ENCODE measurements at regions not wholly inside any gene's neighbourhood (a gene's known extent, or its start where the extent isn't known, plus 50 kb on each side); places are given as distances from the start of the nearest gene placed in this dataset.

DNA sequence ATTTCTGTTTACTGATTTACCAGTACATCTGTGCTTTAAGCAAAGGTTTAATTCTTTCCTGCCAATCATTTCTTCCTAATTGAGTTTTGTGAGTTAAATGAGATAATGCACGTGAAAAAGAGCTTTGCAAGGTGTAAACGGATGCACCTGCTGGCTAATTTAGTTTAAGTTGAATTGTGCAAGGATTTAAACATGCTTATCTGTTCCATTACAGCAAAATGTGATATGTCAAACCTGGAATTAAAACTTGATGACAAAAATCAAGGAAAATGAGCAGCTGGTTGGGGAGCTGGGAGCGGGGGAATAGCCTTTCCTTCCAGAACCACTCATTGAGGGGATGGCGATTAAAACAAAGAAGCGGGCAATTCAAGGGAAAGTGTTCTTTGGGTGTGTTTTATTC lies 155.0 kb upstream of the CTTNBP2 start:
- Histone ChIP-seq H3K9me3 (ENCODE audit: insufficient read depth, low read depth, low read length) (no peaks in the 10 kb centered on the region), H3K4me1 (ENCODE audit: insufficient read depth, low read length) (no peaks in the 10 kb centered on the region), H3K27me3 (ENCODE audit: insufficient read depth, low read length) (no peaks in the 10 kb centered on the region), H3K9ac (ENCODE audit: low read depth, low read length) (no peak overlapping the region), H3K27ac (ENCODE audit: low read depth, low read length) (no peak overlapping the region), H3K4me3 (ENCODE audit: low read length) (no peak overlapping the region), H3K36me3 (ENCODE audit: insufficient read depth, low read length) (no peaks in the 10 kb centered on the region)
- 95% methylated on average over 4 of the region's 5 CpGs for WGBS

DNA sequence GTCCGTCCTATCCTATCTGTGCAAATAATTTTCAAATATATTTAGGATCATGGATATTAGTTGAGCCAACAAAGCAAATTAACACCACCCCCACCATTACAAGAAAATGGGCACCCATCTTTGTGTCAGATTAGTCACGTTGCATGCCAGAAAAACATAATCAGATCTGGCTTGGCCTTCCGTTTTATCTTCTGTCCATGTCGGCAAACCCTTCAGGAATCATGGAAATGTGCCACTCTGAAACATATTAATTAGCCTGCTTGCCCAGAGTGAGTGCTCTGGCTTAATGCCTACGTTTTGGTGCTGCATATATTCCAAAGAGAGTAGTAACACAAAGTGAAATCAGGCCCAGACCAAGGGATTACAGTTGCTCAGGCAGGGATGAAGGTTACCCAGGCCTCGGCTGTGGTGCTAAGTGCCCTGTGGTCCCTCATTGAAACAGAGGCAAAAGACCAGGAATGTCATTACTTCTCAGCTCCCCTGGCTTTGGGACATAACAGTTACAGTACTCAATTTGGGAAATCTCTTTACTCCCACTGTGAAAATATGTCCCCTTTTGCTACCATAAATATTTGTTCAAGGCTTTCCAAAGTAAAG lies 154.0 kb upstream of the LSM8 start:
- Histone ChIP-seq H3K4me3 (ENCODE audit: low read length) (no peak overlapping the region), H3K36me3 (ENCODE audit: insufficient read depth, low read length) (no peaks in the 10 kb centered on the region), H3K27me3 (ENCODE audit: insufficient read depth, low read length) (no peaks in the 10 kb centered on the region), H3K9ac (ENCODE audit: low read depth, low read length) (no peak overlapping the region), H3K27ac (ENCODE audit: low read depth, low read length) (no peak overlapping the region), H3K9me3 (ENCODE audit: insufficient read depth, low read depth, low read length) (no peaks in the 10 kb centered on the region), H3K4me1 (ENCODE audit: insufficient read depth, low read length) (no peaks in the 10 kb centered on the region)
- 88% methylated on average over 6 of the region's 6 CpGs for WGBS

DNA sequence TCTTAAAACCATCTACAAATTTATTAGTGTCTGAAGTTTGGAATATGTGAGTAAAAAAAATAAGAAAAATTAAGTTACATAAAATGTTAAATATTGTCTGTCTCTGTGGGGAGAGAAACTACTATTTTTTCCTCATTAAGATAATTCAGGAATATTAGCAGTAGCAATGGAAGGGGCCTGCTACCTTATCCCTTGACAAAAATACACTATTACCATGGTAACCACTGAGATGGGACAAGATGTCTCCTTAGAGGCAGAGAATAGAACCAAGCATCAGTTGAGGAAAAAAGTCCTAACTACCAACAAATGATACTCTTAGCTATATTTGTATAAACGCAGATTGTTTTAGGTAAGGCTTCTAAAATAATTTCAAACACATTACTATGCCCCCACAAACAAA lies 150.7 kb upstream of the LSM8 start:
- H3K9me3 ChIP-seq (ENCODE audit: insufficient read depth, low read depth, low read length): no peaks in the 10 kb centered on the region
- no peaks in the 10 kb centered on the region for H3K36me3 ChIP-seq (ENCODE audit: insufficient read depth, low read length)
- H3K4me3 ChIP-seq (ENCODE audit: low read length): no peak overlapping the region
- H3K9ac ChIP-seq (ENCODE audit: low read depth, low read length): no peak overlapping the region
- no peaks in the 10 kb centered on the region for H3K4me1 ChIP-seq (ENCODE audit: insufficient read depth, low read length)
- no peak overlapping the region for H3K27ac ChIP-seq (ENCODE audit: low read depth, low read length)
- no CpG with 5 or more reads among the region's 1 CpG for WGBS
- no peaks in the 10 kb centered on the region for H3K27me3 ChIP-seq (ENCODE audit: insufficient read depth, low read length)

DNA sequence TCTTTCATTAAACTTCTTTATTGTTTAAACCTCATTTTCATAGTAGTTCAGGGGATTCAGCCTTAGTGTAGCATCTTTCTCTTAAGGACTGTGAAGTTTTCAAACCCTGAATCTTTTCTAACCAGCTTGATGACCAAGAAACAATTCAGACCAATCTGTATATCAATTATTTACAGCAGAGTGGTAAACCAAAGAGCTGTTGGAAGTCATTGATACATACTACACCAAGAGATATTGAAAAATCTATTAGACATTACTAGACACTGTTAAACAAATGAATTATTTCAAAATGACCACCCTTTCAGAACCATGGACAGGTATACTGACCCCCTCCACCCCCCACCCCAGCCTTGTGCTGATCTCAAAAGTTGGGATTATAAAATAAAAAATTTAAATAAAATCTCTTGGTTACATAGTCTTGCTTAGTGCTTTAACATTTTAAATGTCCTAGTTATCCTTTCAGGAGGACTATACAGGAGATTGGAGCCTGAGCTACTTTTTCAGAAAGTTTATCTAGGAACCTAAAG lies 143.9 kb upstream of the LSM8 start:
- no peaks in the 10 kb centered on the region for H3K36me3 ChIP-seq (ENCODE audit: insufficient read depth, low read length)
- H3K4me1 ChIP-seq (ENCODE audit: insufficient read depth, low read length): no peaks in the 10 kb centered on the region
- no peaks in the 10 kb centered on the region for H3K9me3 ChIP-seq (ENCODE audit: insufficient read depth, low read depth, low read length)
- H3K27me3 ChIP-seq (ENCODE audit: insufficient read depth, low read length): no peaks in the 10 kb centered on the region
- no peak overlapping the region for H3K9ac ChIP-seq (ENCODE audit: low read depth, low read length)
- H3K4me3 ChIP-seq (ENCODE audit: low read length): no peak overlapping the region
- H3K27ac ChIP-seq (ENCODE audit: low read depth, low read length): no peak overlapping the region

DNA sequence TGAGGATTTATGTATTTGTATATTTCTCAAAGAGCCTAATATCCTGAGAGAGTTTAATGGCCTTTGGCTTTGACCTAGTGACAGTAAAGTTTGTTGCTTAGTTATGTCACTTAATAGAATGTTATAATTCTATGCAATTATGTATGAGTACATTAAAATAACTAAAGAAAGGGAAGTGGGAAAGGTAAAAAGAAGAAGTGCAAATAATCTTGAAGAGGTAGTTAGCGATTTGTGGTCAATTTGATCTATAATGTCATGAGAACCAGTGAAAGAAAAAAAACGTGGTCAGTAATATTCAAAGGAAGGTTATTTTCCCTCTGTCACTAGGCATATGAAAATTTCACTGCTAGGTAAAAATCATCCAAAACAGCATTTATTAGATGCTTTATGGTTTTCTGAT lies 143.4 kb upstream of the LSM8 start:
- H3K4me1 ChIP-seq (ENCODE audit: insufficient read depth, low read length): no peaks in the 10 kb centered on the region
- WGBS: 80% methylated on average over 2 of the region's 2 CpGs

DNA sequence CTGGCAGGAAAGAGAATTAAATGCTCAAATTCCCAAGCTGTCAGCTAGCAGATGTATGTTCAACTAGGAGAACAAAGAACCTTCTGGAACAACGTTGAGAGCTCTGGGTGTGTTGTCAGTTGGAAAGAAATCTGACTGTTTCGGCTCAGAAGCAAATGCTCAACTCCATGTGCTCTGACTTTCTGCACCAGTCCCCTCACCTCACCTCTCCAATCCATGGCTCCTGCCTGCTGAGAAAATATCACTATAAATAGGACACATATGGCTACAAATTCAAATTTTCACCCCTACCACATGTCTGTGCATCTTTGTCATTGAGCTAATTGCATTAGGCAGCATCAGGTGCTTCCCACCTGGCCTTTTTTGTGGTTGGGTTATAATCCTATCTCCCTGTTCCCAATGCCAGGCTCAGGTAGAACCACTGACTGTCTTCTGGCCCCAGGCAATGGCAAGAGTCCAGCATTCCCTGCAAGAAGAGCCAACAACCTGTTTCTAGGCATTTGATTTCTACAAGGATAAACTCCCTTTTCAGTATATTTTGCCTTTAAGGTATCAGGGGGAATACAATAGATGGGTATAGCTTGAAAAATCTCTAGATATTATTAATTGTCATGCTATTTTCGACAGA lies 142.6 kb upstream of the LSM8 start:
- no peaks in the 10 kb centered on the region for H3K36me3 ChIP-seq (ENCODE audit: insufficient read depth, low read length)
- WGBS: 73% methylated on average over 2 of the region's 3 CpGs
- no peak overlapping the region for H3K27ac ChIP-seq (ENCODE audit: low read depth, low read length)
- H3K4me1 ChIP-seq (ENCODE audit: insufficient read depth, low read length): no peaks in the 10 kb centered on the region
- no peaks in the 10 kb centered on the region for H3K27me3 ChIP-seq (ENCODE audit: insufficient read depth, low read length)
- no peak overlapping the region for H3K4me3 ChIP-seq (ENCODE audit: low read length)
- H3K9me3 ChIP-seq (ENCODE audit: insufficient read depth, low read depth, low read length): no peaks in the 10 kb centered on the region
- no peak overlapping the region for H3K9ac ChIP-seq (ENCODE audit: low read depth, low read length)

More for the DNA sequence above, 143.4 kb upstream of the LSM8 start:
- H3K36me3 ChIP-seq (ENCODE audit: insufficient read depth, low read length): no peaks in the 10 kb centered on the region
- H3K9ac ChIP-seq (ENCODE audit: low read depth, low read length): no peak overlapping the region
- no peaks in the 10 kb centered on the region for H3K27me3 ChIP-seq (ENCODE audit: insufficient read depth, low read length)
- no peak overlapping the region for H3K4me3 ChIP-seq (ENCODE audit: low read length)
- no peaks in the 10 kb centered on the region for H3K9me3 ChIP-seq (ENCODE audit: insufficient read depth, low read depth, low read length)
- H3K27ac ChIP-seq (ENCODE audit: low read depth, low read length): no peak overlapping the region

DNA sequence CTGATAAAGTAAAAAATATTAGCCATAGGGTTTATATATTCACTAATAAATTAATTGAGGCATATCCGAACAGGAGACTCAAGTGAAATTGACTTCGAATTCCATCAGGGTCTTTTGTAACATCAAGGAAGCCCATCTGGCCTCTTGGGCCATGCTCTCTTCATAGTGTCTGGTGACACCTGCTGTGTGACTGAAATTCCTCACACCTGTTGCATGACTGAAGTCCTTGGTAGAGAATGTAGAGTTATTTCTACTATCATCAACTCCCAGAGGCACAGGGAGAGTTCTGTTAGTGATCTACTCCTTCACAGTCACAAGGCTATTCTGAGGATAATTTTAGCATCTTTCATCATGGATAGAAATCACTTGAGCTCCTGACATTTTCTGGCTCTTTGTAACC lies 138.3 kb upstream of the LSM8 start:
- WGBS: 85% methylated on average over 2 of the region's 2 CpGs
- Histone ChIP-seq H3K4me1 (ENCODE audit: insufficient read depth, low read length) (no peaks in the 10 kb centered on the region), H3K27ac (ENCODE audit: low read depth, low read length) (no peak overlapping the region), H3K4me3 (ENCODE audit: low read length) (no peak overlapping the region), H3K9ac (ENCODE audit: low read depth, low read length) (no peak overlapping the region), H3K9me3 (ENCODE audit: insufficient read depth, low read depth, low read length) (no peaks in the 10 kb centered on the region), H3K36me3 (ENCODE audit: insufficient read depth, low read length) (no peaks in the 10 kb centered on the region), H3K27me3 (ENCODE audit: insufficient read depth, low read length) (no peaks in the 10 kb centered on the region)

DNA sequence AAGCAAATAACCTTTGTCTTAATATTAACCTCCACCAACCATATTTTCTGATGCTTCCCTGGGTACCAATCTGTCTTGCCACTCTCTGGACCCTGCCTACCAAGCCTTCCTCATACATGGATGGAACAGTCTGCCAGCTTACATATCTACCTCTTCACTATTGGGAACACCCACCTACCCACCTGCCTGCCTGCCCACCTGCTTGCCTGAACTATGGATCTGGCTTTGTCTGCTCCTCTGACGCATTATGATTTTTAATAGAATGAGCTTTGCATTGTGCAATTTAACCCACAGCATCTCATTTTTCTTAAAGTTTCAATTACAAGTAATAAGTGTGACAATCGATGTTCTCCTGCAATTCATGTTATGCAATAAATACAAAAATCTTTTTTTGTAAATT lies 137.9 kb upstream of the LSM8 start:
- Histone ChIP-seq H3K27me3 (ENCODE audit: insufficient read depth, low read length) (no peaks in the 10 kb centered on the region), H3K9me3 (ENCODE audit: insufficient read depth, low read depth, low read length) (no peaks in the 10 kb centered on the region), H3K36me3 (ENCODE audit: insufficient read depth, low read length) (no peaks in the 10 kb centered on the region), H3K9ac (ENCODE audit: low read depth, low read length) (no peak overlapping the region), H3K4me3 (ENCODE audit: low read length) (no peak overlapping the region), H3K27ac (ENCODE audit: low read depth, low read length) (no peak overlapping the region), H3K4me1 (ENCODE audit: insufficient read depth, low read length) (no peaks in the 10 kb centered on the region)
- no CpG with 5 or more reads among the region's 2 CpGs for WGBS

DNA sequence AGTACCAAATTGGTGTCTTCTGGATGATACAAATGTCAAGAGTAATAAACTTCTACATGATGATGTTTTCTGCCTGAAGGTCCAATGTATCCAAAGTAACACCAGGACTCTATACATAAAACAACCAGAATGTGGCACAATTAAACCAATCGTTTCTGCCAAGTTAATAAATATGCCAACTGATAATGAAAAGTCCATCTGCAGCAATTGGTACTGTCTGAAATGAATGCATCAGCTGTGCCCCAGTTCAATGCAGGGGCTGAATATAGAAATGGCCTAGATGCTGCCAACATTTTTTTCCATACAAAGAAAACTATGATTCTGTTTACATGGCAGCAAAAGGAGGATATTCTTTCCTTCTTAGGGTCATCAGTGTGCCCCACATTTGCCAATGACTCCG lies 137.2 kb upstream of the LSM8 start:
- Histone ChIP-seq H3K4me3 (ENCODE audit: low read length) (no peak overlapping the region), H3K4me1 (ENCODE audit: insufficient read depth, low read length) (no peaks in the 10 kb centered on the region), H3K27ac (ENCODE audit: low read depth, low read length) (no peak overlapping the region), H3K9ac (ENCODE audit: low read depth, low read length) (no peak overlapping the region), H3K36me3 (ENCODE audit: insufficient read depth, low read length) (no peaks in the 10 kb centered on the region), H3K27me3 (ENCODE audit: insufficient read depth, low read length) (no peaks in the 10 kb centered on the region), H3K9me3 (ENCODE audit: insufficient read depth, low read depth, low read length) (no peaks in the 10 kb centered on the region)
- WGBS: 86% methylated on average over 2 of the region's 2 CpGs

DNA sequence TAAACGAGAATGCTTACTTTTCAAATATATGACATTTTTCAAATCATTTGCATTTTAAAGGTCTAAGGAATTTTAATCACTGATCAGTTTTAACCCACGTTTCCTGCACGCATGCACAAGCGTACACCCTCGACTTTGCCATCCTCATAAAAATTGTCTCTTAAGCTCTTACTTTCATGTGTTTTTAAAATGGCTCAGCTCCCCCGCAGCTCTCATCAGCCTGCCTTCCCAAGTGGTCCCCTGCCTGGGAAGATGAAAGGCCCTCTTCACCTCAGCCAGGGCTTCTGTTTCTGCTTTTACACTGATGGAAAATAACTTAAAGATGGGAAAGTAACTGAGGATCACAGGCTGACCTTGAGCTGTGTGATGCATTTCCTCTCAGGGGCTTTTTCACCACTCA lies 131.6 kb upstream of the LSM8 start:
- Histone ChIP-seq H3K4me1 (ENCODE audit: insufficient read depth, low read length) (0 out of 2 replicates have a peak, but pooled peaks cover 3% of the 10 kb centered on the region), H3K27me3 (ENCODE audit: insufficient read depth, low read length) (no peaks in the 10 kb centered on the region), H3K9ac (ENCODE audit: low read depth, low read length) (no peak overlapping the region), H3K4me3 (ENCODE audit: low read length) (no peak overlapping the region), H3K36me3 (ENCODE audit: insufficient read depth, low read length) (no peaks in the 10 kb centered on the region), H3K27ac (ENCODE audit: low read depth, low read length) (no peak overlapping the region), H3K9me3 (ENCODE audit: insufficient read depth, low read depth, low read length) (no peaks in the 10 kb centered on the region)
- WGBS: 81% methylated on average over 6 of the region's 6 CpGs

DNA sequence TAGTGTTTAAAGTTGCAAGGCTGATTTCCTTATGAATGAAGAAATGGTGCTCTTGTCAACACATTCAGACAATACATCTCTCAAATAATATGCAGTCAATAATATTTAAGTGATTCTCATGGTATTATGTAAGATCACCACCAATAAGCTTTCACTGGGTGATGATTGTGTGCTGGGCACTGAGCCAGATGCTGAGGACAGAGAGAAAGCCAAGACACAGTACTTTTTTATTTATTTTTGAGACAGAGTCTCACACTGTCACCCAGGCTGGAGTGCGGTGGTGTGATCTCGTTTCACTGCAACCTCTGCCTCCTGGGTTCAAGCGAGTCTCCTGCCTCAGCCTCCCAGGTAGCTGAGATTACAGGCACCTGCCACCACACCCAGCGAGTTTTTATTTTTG lies 130.6 kb upstream of the LSM8 start:
- no peak overlapping the region for H3K9ac ChIP-seq (ENCODE audit: low read depth, low read length)
- no peak overlapping the region for H3K27ac ChIP-seq (ENCODE audit: low read depth, low read length)
- H3K4me1 ChIP-seq (ENCODE audit: insufficient read depth, low read length): 0 out of 2 replicates have a peak, but pooled peaks cover 3% of the 10 kb centered on the region
- H3K27me3 ChIP-seq (ENCODE audit: insufficient read depth, low read length): no peaks in the 10 kb centered on the region
- H3K36me3 ChIP-seq (ENCODE audit: insufficient read depth, low read length): no peaks in the 10 kb centered on the region
- H3K9me3 ChIP-seq (ENCODE audit: insufficient read depth, low read depth, low read length): no peaks in the 10 kb centered on the region
- no peak overlapping the region for H3K4me3 ChIP-seq (ENCODE audit: low read length)
- 98% methylated on average over 4 of the region's 4 CpGs for WGBS
